T-cell (primary cell): ENCODE measurements at regions not wholly inside any gene's neighbourhood (a gene's known extent, or its start where the extent isn't known, plus 50 kb on each side); places are given as distances from the start of the nearest gene placed in this dataset.

Source experiments
- ATAC-seq, 4 experiments: fragments of 200-7000 bp in 3 of 4; fragments of 150-1000 bp in 1 of 4; cut with Tn5 transposase; replicated peaks in 1 of 4; 1 replicate in 3 of 4; 2 replicates in 1 of 4; pipeline ENCODE4 v1.10.0; 2021; ENCODE audit warnings: moderate library complexity in 3 of 4, mild to moderate bottlenecking in 2 of 4, moderate number of reproducible peaks in 1 of 4
- CTCF ChIA-PET, 2 donors: fragments of 300-600 bp; sonication (Branson Sonifier 250); formaldehyde crosslinking; loops; one replicate each; lab custom pipeline; 2022; ENCODE audit warnings: antibody characterized with exemption in 2 of 2; lab: Charles Lee
- POLR2A ChIA-PET, 2 donors: fragments of 300-600 bp; sonication (Branson Sonifier 250); formaldehyde crosslinking; loops; one replicate each; lab custom pipeline; 2022; ENCODE audit warnings: antibody characterized with exemption in 2 of 2; lab: Charles Lee
- DNase-seq, 35 experiments: peaks; one replicate each; pipeline versions ENCODE4 v3.0.0 to v3.0.0-alpha.2; 2013 to 2023
- H3K27ac ChIP-seq: one replicate; pipeline ENCODE4 v1.5.1; 2013; ENCODE audit warnings: low read length
- H3K27me3 ChIP-seq, 2 experiments: replicated peaks in 1 of 2; 1 replicate in 1 of 2; 2 replicates in 1 of 2; pipeline versions ENCODE4 v1.6.1 to v1.7.0; 2013; ENCODE audit warnings: low read length in 1 of 2, mixed read lengths in 1 of 2; ENCODE audit not compliant: control insufficient read depth in 2 of 2, insufficient read depth in 2 of 2; ENCODE audit errors: extremely low read depth in 1 of 2
- H3K36me3 ChIP-seq, 2 donors: 1 replicate in 1 of 2; 2 replicates in 1 of 2; pipeline versions ENCODE4 v1.6.1 to v1.7.0; 2013; ENCODE audit warnings: low read length in 1 of 2; ENCODE audit not compliant: control insufficient read depth in 2 of 2, insufficient read depth in 1 of 2; ENCODE audit errors: extremely low read depth in 1 of 2
- H3K4me1 ChIP-seq, 2 experiments: 1 replicate in 1 of 2; 2 replicates in 1 of 2; pipeline versions ENCODE4 v1.6.1 to v1.7.0; 2013; ENCODE audit warnings: low read length in 2 of 2, mixed read lengths in 1 of 2; ENCODE audit not compliant: insufficient read depth in 2 of 2, control insufficient read depth in 1 of 2; ENCODE audit errors: extremely low read depth in 1 of 2
- H3K4me3 ChIP-seq, 2 donors: 1 replicate in 1 of 2; 2 replicates in 1 of 2; pipeline versions ENCODE4 v1.5.1 to v1.7.0; 2013; ENCODE audit warnings: mild to moderate bottlenecking in 2 of 2, low read length in 1 of 2, moderate library complexity in 1 of 2; ENCODE audit not compliant: control insufficient read depth in 1 of 2; ENCODE audit errors: extremely low read depth in 1 of 2
- H3K9me3 ChIP-seq: 2 replicates; pipeline ENCODE4 v1.7.0; 2013
- H3K27ac Mint-ChIP-seq, 2 donors: one replicate each; pipeline ENCODE4 v1.8.0; 2020 to 2021; ENCODE audit warnings: mild to moderate bottlenecking in 2 of 2, mixed read lengths in 2 of 2
- H3K27me3 Mint-ChIP-seq, 2 donors: one replicate each; pipeline ENCODE4 v1.8.0; 2021 to 2022; ENCODE audit warnings: mixed read lengths in 2 of 2
- H3K36me3 Mint-ChIP-seq: one replicate; pipeline ENCODE4 v1.8.0; 2021; ENCODE audit warnings: mixed read lengths
- H3K4me1 Mint-ChIP-seq, 3 donors: one replicate each; pipeline ENCODE4 v1.8.0; 2020 to 2022; ENCODE audit warnings: mixed read lengths in 3 of 3, mild to moderate bottlenecking in 1 of 3
- H3K4me3 Mint-ChIP-seq, 3 donors: one replicate each; pipeline ENCODE4 v1.8.0; 2020 to 2022; ENCODE audit warnings: mild to moderate bottlenecking in 3 of 3, mixed read lengths in 3 of 3, moderate library complexity in 3 of 3
- H3K9me3 Mint-ChIP-seq, 3 donors: one replicate each; pipeline ENCODE4 v1.8.0; 2020 to 2022; ENCODE audit warnings: mixed read lengths in 3 of 3
- WGBS: methylation state at CpG from one replicate; pipeline ENCODE4 v1.1.5; 2013; ENCODE audit warnings: missing lambda C conversion rate; ENCODE audit not compliant: insufficient coverage; 5-methylcytosine and 5-hydroxymethylcytosine counted together

- H3K27me3 ChIP-seq, result no peaks in the 10 kb centered on the region
- DNase-seq (no peak), ATAC-seq (no peak)
- Mint-ChIP-seq H3K36me3 (no peaks in the 10 kb centered on the region), H3K27ac (no peak overlapping the region), H3K27me3 (peaks cover 0 to 2% of the 10 kb centered on the region in 2 donors), H3K4me1 (no peaks in the 10 kb centered on the region), H3K9me3 (no peaks in the 10 kb centered on the region), H3K4me3 (no peak overlapping the region)
- H3K36me3 ChIP-seq, result no peaks in the 10 kb centered on the region
- H3K4me3 ChIP-seq, result no peak overlapping the region
- CTCF ChIA-PET, result interaction anchor here in 1 of 2 donors (0.7 kb wide), 1 partner anchor 483 kb away, joined by 5 read pairs; no protein-coding TSS in a partner anchor
- no peak overlapping the region for H3K27ac ChIP-seq
- H3K4me1 ChIP-seq, result no peaks in the 10 kb centered on the region
- no peaks in the 10 kb centered on the region for H3K9me3 ChIP-seq
- POLR2A ChIA-PET, result no interaction called here
- 45% methylated on average over 1 of the region's 3 CpGs for WGBS
Observed at GRCh38 chr3:105228696-105229095, 138.0 kb upstream of the ALCAM start.

DNA sequence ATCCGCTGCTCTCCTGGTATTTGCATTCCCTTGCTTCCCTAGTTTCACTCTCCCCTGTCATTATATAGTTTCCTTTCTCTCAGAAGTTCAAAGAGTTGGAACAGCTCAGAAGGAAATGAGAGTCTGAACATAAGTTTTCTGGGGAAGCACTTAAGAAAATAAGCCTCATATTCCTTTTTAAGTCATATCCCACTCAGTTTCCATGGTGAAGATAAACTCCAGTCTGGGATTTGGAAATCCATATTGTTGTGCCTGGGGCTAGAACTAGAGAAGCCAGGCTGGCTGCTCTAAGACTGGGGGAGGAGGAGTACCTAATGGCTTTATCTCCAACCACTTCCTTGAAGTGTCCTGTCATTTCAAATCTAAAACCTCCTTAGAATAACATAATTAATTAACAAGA, 134.2 kb upstream of the ALCAM start:
- no peak overlapping the region for H3K27ac Mint-ChIP-seq
- H3K9me3 Mint-ChIP-seq, result no peaks in the 10 kb centered on the region
- H3K4me1 Mint-ChIP-seq, result no peaks in the 10 kb centered on the region
- Histone ChIP-seq H3K4me1 (no peaks in the 10 kb centered on the region), H3K27me3 (no peaks in the 10 kb centered on the region), H3K36me3 (no peaks in the 10 kb centered on the region), H3K9me3 (no peaks in the 10 kb centered on the region), H3K27ac (no peak overlapping the region), H3K4me3 (no peak overlapping the region)
- POLR2A ChIA-PET, result no interaction called here
- H3K27me3 Mint-ChIP-seq, result peaks cover 2 to 3% of the 10 kb centered on the region in 2 donors
- no peak for DNase-seq
- WGBS, result no CpG with 5 or more reads among the region's 1 CpG
- no peak overlapping the region for H3K4me3 Mint-ChIP-seq
- no peaks in the 10 kb centered on the region for H3K36me3 Mint-ChIP-seq
- CTCF ChIA-PET, result no interaction called here
- ATAC-seq, result no peak

DNA sequence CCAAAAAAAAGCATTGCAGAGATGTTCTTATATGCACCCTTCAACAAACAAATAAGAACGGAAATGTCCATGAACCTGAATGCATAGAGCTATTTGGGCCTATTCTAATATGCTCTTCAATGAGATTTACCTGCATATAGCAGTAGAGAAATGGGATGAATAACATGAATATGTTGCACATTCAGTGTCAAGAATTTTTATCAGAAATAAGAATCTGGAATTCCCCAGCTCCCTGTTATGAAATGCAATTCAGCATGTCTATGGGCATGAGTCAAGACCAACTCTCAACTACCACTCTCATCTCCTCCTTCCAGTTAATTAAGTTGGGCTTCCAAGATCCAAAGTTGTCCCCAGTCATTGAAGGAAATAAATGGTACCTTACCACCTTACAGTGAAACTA, 133.7 kb upstream of the ALCAM start:
- Mint-ChIP-seq H3K27ac (no peak overlapping the region), H3K4me1 (no peaks in the 10 kb centered on the region), H3K27me3 (peaks cover 2 to 3% of the 10 kb centered on the region in 2 donors), H3K9me3 (no peaks in the 10 kb centered on the region), H3K4me3 (no peak overlapping the region), H3K36me3 (no peaks in the 10 kb centered on the region)
- H3K36me3 ChIP-seq, result no peaks in the 10 kb centered on the region
- H3K27me3 ChIP-seq, result no peaks in the 10 kb centered on the region
- POLR2A ChIA-PET, result no interaction called here
- no CpG with 5 or more reads among the region's 1 CpG for WGBS
- DNase-seq (no peak), ATAC-seq (no peak)
- H3K4me3 ChIP-seq, result no peak overlapping the region
- H3K9me3 ChIP-seq, result no peaks in the 10 kb centered on the region
- no peaks in the 10 kb centered on the region for H3K4me1 ChIP-seq
- H3K27ac ChIP-seq, result no peak overlapping the region
- CTCF ChIA-PET, result no interaction called here

GRCh38 chr3:105235221-105235620, 131.5 kb upstream of the ALCAM start:
- H3K9me3 ChIP-seq, result no peaks in the 10 kb centered on the region
- POLR2A ChIA-PET, result no interaction called here
- H3K36me3 ChIP-seq, result no peaks in the 10 kb centered on the region
- H3K4me1 ChIP-seq, result no peaks in the 10 kb centered on the region
- H3K4me3 Mint-ChIP-seq, result no peak overlapping the region
- CTCF ChIA-PET, result no interaction called here
- no peaks in the 10 kb centered on the region for H3K36me3 Mint-ChIP-seq
- no peaks in the 10 kb centered on the region for H3K9me3 Mint-ChIP-seq
- no peak for DNase-seq
- no peak overlapping the region for H3K27ac Mint-ChIP-seq
- H3K4me1 Mint-ChIP-seq, result no peaks in the 10 kb centered on the region
- WGBS, result no CpG with 5 or more reads among the region's 2 CpGs
- no peak overlapping the region for H3K4me3 ChIP-seq
- no peak for ATAC-seq
- H3K27ac ChIP-seq, result no peak overlapping the region
- H3K27me3 ChIP-seq, result no peaks in the 10 kb centered on the region
- peaks cover 4% of the 10 kb centered on the region in 2 donors for H3K27me3 Mint-ChIP-seq

- Mint-ChIP-seq H3K4me1 (no peaks in the 10 kb centered on the region), H3K27me3 (peaks cover 6 to 7% of the 10 kb centered on the region in 2 donors)
- WGBS, result no CpG with 5 or more reads among the region's 1 CpG
Observed at GRCh38 chr3:105235785-105236184, 130.9 kb upstream of the ALCAM start.

DNA sequence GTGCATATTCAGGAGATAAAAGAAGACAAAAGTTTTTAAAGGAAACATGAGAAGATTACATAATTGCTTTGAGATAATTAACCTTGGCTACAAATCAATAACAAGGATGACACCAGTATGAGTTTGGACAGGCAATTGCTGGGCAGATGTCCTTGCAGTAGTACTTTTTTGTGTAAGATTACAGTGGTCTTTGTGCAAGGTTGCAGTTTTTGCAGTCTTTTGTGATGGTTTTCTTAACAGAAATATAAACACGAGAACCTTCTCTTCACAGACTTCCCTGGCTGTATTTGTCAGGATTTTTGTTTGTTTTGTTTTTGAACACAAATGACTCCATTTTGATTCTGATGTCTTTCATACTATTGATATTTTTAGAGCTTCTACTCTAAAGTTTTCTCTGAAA, 128.3 kb upstream of the ALCAM start:
- no peak overlapping the region for H3K27ac ChIP-seq
- no peaks in the 10 kb centered on the region for H3K27me3 ChIP-seq
- no peak overlapping the region for H3K4me3 Mint-ChIP-seq
- H3K36me3 ChIP-seq, result no peaks in the 10 kb centered on the region
- no peaks in the 10 kb centered on the region for H3K9me3 Mint-ChIP-seq
- H3K36me3 Mint-ChIP-seq, result no peaks in the 10 kb centered on the region
- H3K4me1 ChIP-seq, result no peaks in the 10 kb centered on the region
- H3K4me1 Mint-ChIP-seq, result no peaks in the 10 kb centered on the region
- ChIA-PET POLR2A (no interaction called here), CTCF (interaction anchor here in 1 of 2 donors (0.8 kb wide), 1 partner anchor 11 kb away, joined by 3 read pairs; no protein-coding TSS in a partner anchor)
- no peak overlapping the region for H3K27ac Mint-ChIP-seq
- DNase-seq (no peak), ATAC-seq (no peak)
- no peaks in the 10 kb centered on the region for H3K9me3 ChIP-seq
- no peak overlapping the region for H3K4me3 ChIP-seq
- no CpG with 5 or more reads among the region's 1 CpG for WGBS
- peaks cover 6 to 8% of the 10 kb centered on the region in 2 donors for H3K27me3 Mint-ChIP-seq

More at GRCh38 chr3:105235785-105236184, 130.9 kb upstream of the ALCAM start:
- POLR2A ChIA-PET, result no interaction called here
- Histone ChIP-seq H3K9me3 (no peaks in the 10 kb centered on the region), H3K27me3 (no peaks in the 10 kb centered on the region), H3K4me1 (no peaks in the 10 kb centered on the region), H3K36me3 (no peaks in the 10 kb centered on the region), H3K4me3 (no peak overlapping the region), H3K27ac (no peak overlapping the region)
- Mint-ChIP-seq H3K9me3 (no peaks in the 10 kb centered on the region), H3K27ac (no peak overlapping the region), H3K4me3 (no peak overlapping the region), H3K36me3 (no peaks in the 10 kb centered on the region)
- no peak for ATAC-seq
- no peak for DNase-seq
- CTCF ChIA-PET, result no interaction called here

GRCh38 chr3:105243076-105243475, 123.6 kb upstream of the ALCAM start:
- ChIA-PET POLR2A (interaction anchor here in 1 of 2 donors (0.6 kb wide), 1 partner anchor 109 kb away, joined by 3 read pairs; no protein-coding TSS in a partner anchor), CTCF (interaction anchor here in 1 of 2 donors (0.6 kb wide), 1 partner anchor 1299 kb away, joined by 10 read pairs; no protein-coding TSS in a partner anchor)
- Mint-ChIP-seq H3K4me3 (no peak overlapping the region), H3K4me1 (no peaks in the 10 kb centered on the region), H3K27ac (no peak overlapping the region), H3K27me3 (peaks cover 3 to 12% of the 10 kb centered on the region in 2 donors), H3K36me3 (no peaks in the 10 kb centered on the region), H3K9me3 (no peaks in the 10 kb centered on the region)
- no CpG with 5 or more reads among the region's 2 CpGs for WGBS
- H3K36me3 ChIP-seq, result no peaks in the 10 kb centered on the region
- H3K27me3 ChIP-seq, result no peaks in the 10 kb centered on the region
- DNase-seq, result no peak
- H3K4me3 ChIP-seq, result no peak overlapping the region
- H3K4me1 ChIP-seq, result no peaks in the 10 kb centered on the region
- ATAC-seq, result no peak
- H3K27ac ChIP-seq, result no peak overlapping the region
- no peaks in the 10 kb centered on the region for H3K9me3 ChIP-seq
